AG10803 (cell line): ENCODE measurements at regions not wholly inside any gene's neighbourhood (a gene's known extent, or its start where the extent isn't known, plus 50 kb on each side); places are given as distances from the start of the nearest gene placed in this dataset.

Experiments used
- DNase-seq: peaks from one replicate; pipeline ENCODE4 v3.0.0; 2010; ENCODE audit warnings: low read depth
- H3K4me3 ChIP-seq: 2 replicates; pipeline ENCODE4 v1.5.1; 2011; ENCODE audit warnings: mild to moderate bottlenecking, low read length, control low read depth
- CTCF ChIP-seq: conservative IDR thresholded peaks from 2 replicates; pipeline ENCODE4 v1.5.1; 2011; ENCODE audit warnings: mild to moderate bottlenecking, low read length, control low read depth, inconsistent platforms

GRCh38 chr12:107525719-107526554 lies 159.7 kb upstream of the PWP1 start:
- TF ChIP-seq CTCF, result no peak
- no peak for DNase-seq
- H3K4me3 ChIP-seq, result no peak overlapping the region

- DNase-seq, result no peak
- H3K4me3 ChIP-seq, result no peak overlapping the region
- no peak for TF ChIP-seq CTCF
Measured at GRCh38 chr12:107526555-107527180, 158.9 kb upstream of the PWP1 start.

- no peak overlapping the region for H3K4me3 ChIP-seq
- DNase-seq, result no peak
- TF ChIP-seq CTCF, result no peak
Measured at GRCh38 chr12:107528731-107529365, 156.8 kb upstream of the PWP1 start.

GRCh38 chr12:107529991-107530390 lies 155.6 kb upstream of the PWP1 start:
- H3K4me3 ChIP-seq, result no peak overlapping the region
- no peak for DNase-seq
- no peak for TF ChIP-seq CTCF

GRCh38 chr12:107530701-107531100 lies 154.9 kb upstream of the PWP1 start:
- DNase-seq, result peak; percentile 55
- no peak for TF ChIP-seq CTCF
- no peak overlapping the region for H3K4me3 ChIP-seq

- DNase-seq, result no peak
- no peak overlapping the region for H3K4me3 ChIP-seq
- TF ChIP-seq CTCF, result no peak
Measured at GRCh38 chr12:107533218-107533617, 152.4 kb upstream of the PWP1 start.
